IMR-90 (cell line): ENCODE measurements at regions not wholly inside any gene's neighbourhood (a gene's known extent, or its start where the extent isn't known, plus 50 kb on each side); places are given as distances from the start of the nearest gene placed in this dataset.

Experiments used
- ATAC-seq: fragments of 200-7000 bp; cut with Tn5 transposase; 2 replicates; pipeline ENCODE4 v1.9.1; 2020; ENCODE audit warnings: low read depth, mild to moderate bottlenecking, moderate library complexity
- BruUV-seq: library from RNA; stranded (reverse); fragments of 400-500 nt; replicated peaks from 2 replicates; lab custom pipeline; 2021; lab: Mats Ljungman, UMichigan
- CTCF ChIA-PET: fragments of 300-600 bp; formaldehyde crosslinking; extraction: SDS; loops from one replicate; lab custom pipeline; 2021; ENCODE audit warnings: antibody characterized with exemption; lab: Yijun Ruan, JAX
- POLR2A ChIA-PET: fragments of 300-600 bp; sonication (Branson Sonifier 250); formaldehyde crosslinking; loops from one replicate; lab custom pipeline; 2022; ENCODE audit warnings: antibody characterized with exemption; ENCODE audit not compliant: unreplicated experiment; lab: Charles Lee
- DNase-seq: peaks from one replicate; pipeline ENCODE4 v3.0.0; 2013
- H2AFZ ChIP-seq: replicated peaks from 2 replicates; pipeline ENCODE3; 2013; ENCODE audit warnings: low read length, mild to moderate bottlenecking; ENCODE audit not compliant: poor library complexity
- H2AK5ac ChIP-seq: 2 replicates; pipeline ENCODE4 v1.6.1; 2013; ENCODE audit warnings: low read depth, low read length, inconsistent platforms
- H2AK9ac ChIP-seq: replicated peaks from 2 replicates; pipeline ENCODE3; 2013; ENCODE audit warnings: mild to moderate bottlenecking, low read depth, low read length, moderate library complexity; ENCODE audit not compliant: poor library complexity
- H2BK120ac ChIP-seq: 2 replicates; pipeline ENCODE4 v1.6.1; 2013; ENCODE audit warnings: low read depth, low read length, inconsistent platforms
- H2BK15ac ChIP-seq: 3 replicates; pipeline ENCODE4 v1.6.1; 2013; ENCODE audit warnings: low read depth, low read length, inconsistent platforms
- H2BK20ac ChIP-seq: 2 replicates; pipeline ENCODE4 v1.6.1; 2013; ENCODE audit warnings: low read depth, mild to moderate bottlenecking, inconsistent platforms, low read length, moderate library complexity
- H2BK5ac ChIP-seq: 2 replicates; pipeline ENCODE4 v1.6.1; 2013; ENCODE audit warnings: mild to moderate bottlenecking, low read depth, low read length, inconsistent platforms; ENCODE audit not compliant: poor library complexity, severe bottlenecking
- H3K14ac ChIP-seq: replicated peaks from 2 replicates; pipeline ENCODE4 v1.6.1; 2013; ENCODE audit warnings: low read depth, low read length, inconsistent platforms
- H3K18ac ChIP-seq: 2 replicates; pipeline ENCODE4 v1.6.1; 2013; ENCODE audit warnings: low read depth, low read length, control low read depth
- H3K23ac ChIP-seq: 2 replicates; pipeline ENCODE4 v1.6.1; 2013; ENCODE audit warnings: low read depth, low read length, inconsistent platforms
- H3K27ac ChIP-seq: 2 replicates; pipeline ENCODE4 v1.5.1; 2013; ENCODE audit warnings: mild to moderate bottlenecking, control low read depth, low read length; ENCODE audit not compliant: insufficient read depth
- H3K27me3 ChIP-seq: 2 replicates; pipeline ENCODE4 v1.6.1; 2013; ENCODE audit warnings: low read length; ENCODE audit not compliant: control insufficient read depth, insufficient read depth
- H3K36me3 ChIP-seq: 2 replicates; pipeline ENCODE4 v1.6.1; 2013; ENCODE audit warnings: low read length, mixed read lengths; ENCODE audit not compliant: control insufficient read depth, insufficient read depth
- H3K4ac ChIP-seq: 2 replicates; pipeline ENCODE4 v1.6.1; 2013; ENCODE audit warnings: low read depth, low read length, inconsistent platforms
- H3K4me1 ChIP-seq: 2 replicates; pipeline ENCODE4 v1.6.1; 2013; ENCODE audit warnings: low read length, mixed read lengths; ENCODE audit not compliant: control insufficient read depth, insufficient read depth
- H3K4me2 ChIP-seq: 2 replicates; pipeline ENCODE4 v1.6.1; 2013; ENCODE audit warnings: low read depth, mild to moderate bottlenecking, control low read depth, low read length, moderate library complexity
- H3K4me3 ChIP-seq: 2 replicates; pipeline ENCODE4 v1.5.1; 2013; ENCODE audit warnings: low read depth, mild to moderate bottlenecking, control low read depth, low read length, moderate library complexity; ENCODE audit not compliant: insufficient read depth
- H3K56ac ChIP-seq: 2 replicates; pipeline ENCODE4 v1.6.1; 2013; ENCODE audit warnings: low read length, inconsistent platforms; ENCODE audit not compliant: insufficient read depth; ENCODE audit errors: extremely low read depth
- H3K79me1 ChIP-seq, 2 experiments: 2 replicates each; pipeline ENCODE4 v1.6.1; 2013; ENCODE audit warnings: low read length in 2 of 2, inconsistent platforms in 1 of 2, low read depth in 1 of 2
- H3K9ac ChIP-seq: 2 replicates; pipeline ENCODE4 v1.6.1; 2013; ENCODE audit warnings: low read depth, low read length, control low read depth
- H3K9me1 ChIP-seq: 2 replicates; pipeline ENCODE4 v1.6.1; 2013; ENCODE audit warnings: low read length, inconsistent platforms; ENCODE audit not compliant: insufficient read depth
- H3K9me3 ChIP-seq: 2 replicates; pipeline ENCODE4 v1.6.1; 2013; ENCODE audit warnings: low read length; ENCODE audit not compliant: control insufficient read depth, insufficient read depth
- H4K20me1 ChIP-seq: 2 replicates; pipeline ENCODE4 v1.6.1; 2013; ENCODE audit warnings: low read length, inconsistent platforms; ENCODE audit not compliant: insufficient read depth
- H4K5ac ChIP-seq: 2 replicates; pipeline ENCODE4 v1.6.1; 2013; ENCODE audit warnings: mild to moderate bottlenecking, low read depth, low read length, control low read depth
- H4K8ac ChIP-seq, 2 experiments: 2 replicates each; pipeline ENCODE4 v1.6.1; 2013; ENCODE audit warnings: low read depth in 2 of 2, low read length in 2 of 2, control low read depth in 1 of 2, inconsistent platforms in 1 of 2
- H4K91ac ChIP-seq: 2 replicates; pipeline ENCODE4 v1.6.1; 2013; ENCODE audit warnings: low read depth, low read length, inconsistent platforms; ENCODE audit not compliant: insufficient read depth
- CEBPB ChIP-seq: IDR thresholded peaks from 2 replicates; pipeline ENCODE4 v1.6.1; 2012; ENCODE audit warnings: low read depth, low read length, improper control_type of control experiment
- ELK1 ChIP-seq: fragments of 150-350 bp; IDR thresholded peaks from 2 replicates; pipeline ENCODE4 v1.6.1; 2016; ENCODE audit warnings: low read depth, mild to moderate bottlenecking, low read length, moderate library complexity, borderline replicate concordance
- FOS ChIP-seq: fragments of 150-350 bp; IDR thresholded peaks from 2 replicates; pipeline ENCODE4 v1.6.1; 2016; ENCODE audit warnings: low read depth, low read length
- MAFK ChIP-seq: IDR thresholded peaks from 2 replicates; pipeline ENCODE4 v1.6.1; 2012; ENCODE audit warnings: low read depth, low read length, improper control_type of control experiment
- MXI1 ChIP-seq: IDR thresholded peaks from 2 replicates; pipeline ENCODE4 v1.6.1; 2012; ENCODE audit warnings: low read depth, mild to moderate bottlenecking, low read length, moderate library complexity, borderline replicate concordance
- RAD21 ChIP-seq: IDR thresholded peaks from 2 replicates; pipeline ENCODE4 v1.6.1; 2012; ENCODE audit warnings: low read length, improper control_type of control experiment
- RCOR1 ChIP-seq: IDR thresholded peaks from 2 replicates; pipeline ENCODE4 v1.6.1; 2012; ENCODE audit warnings: mild to moderate bottlenecking, low read length, improper control_type of control experiment; ENCODE audit not compliant: insufficient replicate concordance
- USF2 ChIP-seq: fragments of 150-350 bp; IDR thresholded peaks from 2 replicates; pipeline ENCODE4 v1.6.1; 2017; ENCODE audit warnings: mild to moderate bottlenecking, antibody characterized with exemption, low read length, low read depth
- dilution Hi-C: fragments of 300-500 bp; cut with HindIII; formaldehyde crosslinking; loops from one replicate; pipeline ENCODE4 v1.14.3; 2018; ENCODE audit warnings: low sequenced_read_pairs; ENCODE audit not compliant: unreplicated experiment
- in situ Hi-C: fragments of 300-500 bp; cut with MboI; formaldehyde crosslinking; loops from 3 replicates; pipeline ENCODE4 v1.14.3; 2019; ENCODE audit warnings: low sequenced_read_pairs, inconsistent platforms, mixed read lengths
- intact Hi-C: fragments of 100-400 bp; cut with micrococcal nuclease; formaldehyde crosslinking; loops from 2 replicates; pipeline ENCODE4 v1.10.0; 2022

DNA sequence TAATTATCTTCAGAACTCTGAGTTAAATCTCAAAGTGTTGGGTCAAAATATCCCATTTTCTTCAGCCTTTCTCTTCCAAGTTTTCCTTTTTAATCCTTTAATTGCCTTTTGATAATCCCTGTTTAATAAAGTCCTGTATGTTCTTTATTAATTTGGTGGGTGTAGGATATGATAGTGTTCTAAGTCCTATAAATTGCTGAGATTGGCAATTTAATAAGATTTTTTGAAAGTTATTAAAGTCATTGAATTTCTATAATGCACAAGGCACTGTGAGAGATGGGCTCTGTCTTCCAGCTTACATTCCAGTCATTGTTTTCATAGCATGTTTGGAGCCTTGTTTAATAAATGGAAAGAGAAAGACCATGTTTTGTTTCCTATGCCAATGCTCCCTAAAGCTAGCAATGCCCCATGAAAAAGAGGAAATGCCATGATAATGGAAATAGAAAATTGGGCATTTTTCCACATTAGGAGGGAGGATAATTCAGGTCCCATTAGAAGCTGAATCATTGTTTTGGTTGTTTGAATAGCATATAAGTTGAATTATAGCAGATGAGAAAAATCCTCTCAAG is 404.8 kb downstream of the CD109 start:
- Histone ChIP-seq H3K14ac (no peak overlapping the region), H3K36me3 (no peaks in the 10 kb centered on the region), H3K4ac (no peak overlapping the region; the same call in 1 of the 2 replicates), H2BK15ac (no peak overlapping the region), H3K27me3 (no peaks in the 10 kb centered on the region), H3K18ac (no peak overlapping the region; the same call in 1 of the 2 replicates), H3K79me1 (no peaks in the 10 kb centered on the region), H2AFZ (no peak overlapping the region), H3K9me3 (no peaks in the 10 kb centered on the region), H3K56ac (no peak overlapping the region), H3K9ac (no peak overlapping the region), H4K91ac (no peak overlapping the region), H3K4me2 (no peak overlapping the region), H2AK5ac (no peak overlapping the region), H3K27ac (no peak overlapping the region), H3K9me1 (peaks cover 2% of the 10 kb centered on the region; the same call in 1 of the 2 replicates), H3K4me3 (no peak overlapping the region), H2BK20ac (0 out of 2 replicates have a peak overlapping the region, but pooled peaks have one; percentile 16), H4K8ac (no peak overlapping the region; a peak in 1 of 4 replicates), H4K5ac (no peak overlapping the region), H3K4me1 (peaks cover 3% of the 10 kb centered on the region; the same call in 1 of the 2 replicates), H2BK5ac (peak overlapping the region; percentile 62), H2BK120ac (no peak overlapping the region), H2AK9ac (no peak overlapping the region), H3K23ac (no peak overlapping the region), H4K20me1 (no peaks in the 10 kb centered on the region)
- ChIA-PET POLR2A (interaction anchor here (0.6 to 1.0 kb wide), 2 partner anchors 11 to 104 kb away, joined by 3 to 6 read pairs; no protein-coding TSS in a partner anchor), CTCF (interaction anchor here (0.6 to 1.9 kb wide), 2 partner anchors 10 to 30 kb away, joined by 3 to 8 read pairs; no protein-coding TSS in a partner anchor)
- dilution Hi-C loops: no loop called here
- peak; percentile 73 for ATAC-seq
- in situ Hi-C loops: no loop called here
- intact Hi-C loops: no loop called here
- DNase-seq: peak; percentile 36
- TF ChIP-seq RAD21: no peak
- peak; percentile 75 for TF ChIP-seq MAFK
- TF ChIP-seq USF2: no peak
- TF ChIP-seq MXI1: no peak
- no peak for TF ChIP-seq CEBPB
- no peak for TF ChIP-seq ELK1
- no peak for TF ChIP-seq FOS
- TF ChIP-seq RCOR1: no peak
- no TSS peak for BruUV-seq
